ENCODE measurements at regions not wholly inside any gene's neighbourhood (a gene's known extent, or its start where the extent isn't known, plus 50 kb on each side); places are given as distances from the start of the nearest gene placed in this dataset.

GRCh38 chr1:80987106-80987505, 813.6 kb upstream of the ADGRL2 start:
- TF ChIP-seq CTCF (conservative IDR thresholded peaks at IDR 0.05; ENCODE audit: low read length) = no peak
- no peak for TF ChIP-seq EZH2phosphoT487 (IDR thresholded peaks at IDR 0.05; ENCODE audit: borderline replicate concordance, low read depth, low read length)
